OCI-LY3 (cell line): ENCODE measurements at regions not wholly inside any gene's neighbourhood (a gene's known extent, or its start where the extent isn't known, plus 50 kb on each side); places are given as distances from the start of the nearest gene placed in this dataset.

Source experiments
- H2AFZ ChIP-seq: fragments of 200-600, 300-600 bp; shearing (Covaris generic); 2 replicates; pipeline ENCODE4 v1.6.0; 2014; ENCODE audit warnings: antibody characterized with exemption, low read depth, low read length
- H3K27ac ChIP-seq: fragments of 200-600, 300-600 bp; sonication (generic); 2 replicates; pipeline ENCODE4 v1.5.1; 2014; ENCODE audit warnings: mild to moderate bottlenecking, low read length, moderate library complexity, mixed read lengths
- H3K27me3 ChIP-seq: fragments of 200-600, 300-600 bp; sonication (generic); 2 replicates; pipeline ENCODE4 v1.6.1; 2014; ENCODE audit warnings: low read depth, low read length, mixed read lengths
- H3K36me3 ChIP-seq: fragments of 200-600, 300-600 bp; sonication (generic); replicated peaks from 2 replicates; pipeline ENCODE3; 2014; ENCODE audit warnings: low read depth, low read length, mixed read lengths
- H3K4me1 ChIP-seq: fragments of 300-600, 200-600 bp; sonication (generic); 2 replicates; pipeline ENCODE4 v1.6.1; 2014; ENCODE audit warnings: low read length, mixed read lengths
- H3K4me2 ChIP-seq: fragments of 200-600, 300-600 bp; sonication (generic); 2 replicates; pipeline ENCODE4 v1.6.1; 2014; ENCODE audit warnings: low read length, mixed read lengths
- H3K4me3 ChIP-seq: fragments of 300-600, 200-600 bp; sonication (generic); 2 replicates; pipeline ENCODE4 v1.5.1; 2014; ENCODE audit warnings: antibody characterized with exemption, mild to moderate bottlenecking, low read length, moderate library complexity
- H3K79me2 ChIP-seq: fragments of 300-600, 200-600 bp; shearing (Covaris generic); 2 replicates; pipeline ENCODE4 v1.6.1; 2014; ENCODE audit warnings: mild to moderate bottlenecking, low read length, mixed read lengths
- H3K9ac ChIP-seq: fragments of 300-600, 200-600 bp; shearing (Covaris generic); 2 replicates; pipeline ENCODE4 v1.6.0; 2014; ENCODE audit warnings: mild to moderate bottlenecking, low read length, moderate library complexity
- H3K9me3 ChIP-seq: fragments of 200-600, 300-600 bp; shearing (Covaris generic); 2 replicates; pipeline ENCODE4 v1.6.1; 2014; ENCODE audit warnings: low read length, mixed read lengths; ENCODE audit not compliant: insufficient read depth
- H4K20me1 ChIP-seq: fragments of 200-600, 300-600 bp; sonication (generic); 2 replicates; pipeline ENCODE4 v1.6.1; 2016; ENCODE audit warnings: low read length, mixed read lengths; ENCODE audit not compliant: insufficient read depth
- EZH2phosphoT487 ChIP-seq: fragments of 200-600 bp; shearing (Covaris generic); IDR thresholded peaks from 2 replicates; pipeline ENCODE4 v1.6.1; 2018; ENCODE audit warnings: antibody characterized with exemption, mixed run types, low read depth
- TF ChIP-seq, protein P1 (sequence below): fragments of 200-600, 300-600 bp; sonication (generic); IDR thresholded peaks from 2 replicates; pipeline ENCODE4 v1.5.1; 2014; ENCODE audit warnings: antibody characterized with exemption, low read length, low read depth

- H4K20me1 ChIP-seq, result no peaks in the 10 kb centered on the region
- H3K9me3 ChIP-seq, result no peaks in the 10 kb centered on the region
- no peaks in the 10 kb centered on the region for H3K27me3 ChIP-seq
- no peak overlapping the region for H3K4me2 ChIP-seq
- no peak overlapping the region for H3K9ac ChIP-seq
- H2AFZ ChIP-seq, result no peak overlapping the region
- TF ChIP-seq, protein P1, sequence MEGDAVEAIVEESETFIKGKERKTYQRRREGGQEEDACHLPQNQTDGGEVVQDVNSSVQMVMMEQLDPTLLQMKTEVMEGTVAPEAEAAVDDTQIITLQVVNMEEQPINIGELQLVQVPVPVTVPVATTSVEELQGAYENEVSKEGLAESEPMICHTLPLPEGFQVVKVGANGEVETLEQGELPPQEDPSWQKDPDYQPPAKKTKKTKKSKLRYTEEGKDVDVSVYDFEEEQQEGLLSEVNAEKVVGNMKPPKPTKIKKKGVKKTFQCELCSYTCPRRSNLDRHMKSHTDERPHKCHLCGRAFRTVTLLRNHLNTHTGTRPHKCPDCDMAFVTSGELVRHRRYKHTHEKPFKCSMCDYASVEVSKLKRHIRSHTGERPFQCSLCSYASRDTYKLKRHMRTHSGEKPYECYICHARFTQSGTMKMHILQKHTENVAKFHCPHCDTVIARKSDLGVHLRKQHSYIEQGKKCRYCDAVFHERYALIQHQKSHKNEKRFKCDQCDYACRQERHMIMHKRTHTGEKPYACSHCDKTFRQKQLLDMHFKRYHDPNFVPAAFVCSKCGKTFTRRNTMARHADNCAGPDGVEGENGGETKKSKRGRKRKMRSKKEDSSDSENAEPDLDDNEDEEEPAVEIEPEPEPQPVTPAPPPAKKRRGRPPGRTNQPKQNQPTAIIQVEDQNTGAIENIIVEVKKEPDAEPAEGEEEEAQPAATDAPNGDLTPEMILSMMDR, result no peak
- no peak for TF ChIP-seq EZH2phosphoT487
- no peaks in the 10 kb centered on the region for H3K36me3 ChIP-seq
- no peak overlapping the region for H3K27ac ChIP-seq
- no peak overlapping the region for H3K4me3 ChIP-seq
- no peaks in the 10 kb centered on the region for H3K4me1 ChIP-seq
- H3K79me2 ChIP-seq, result no peaks in the 10 kb centered on the region
Measured at GRCh38 chr14:49479432-49479831, 106.7 kb downstream of the RPS29 start.

DNA sequence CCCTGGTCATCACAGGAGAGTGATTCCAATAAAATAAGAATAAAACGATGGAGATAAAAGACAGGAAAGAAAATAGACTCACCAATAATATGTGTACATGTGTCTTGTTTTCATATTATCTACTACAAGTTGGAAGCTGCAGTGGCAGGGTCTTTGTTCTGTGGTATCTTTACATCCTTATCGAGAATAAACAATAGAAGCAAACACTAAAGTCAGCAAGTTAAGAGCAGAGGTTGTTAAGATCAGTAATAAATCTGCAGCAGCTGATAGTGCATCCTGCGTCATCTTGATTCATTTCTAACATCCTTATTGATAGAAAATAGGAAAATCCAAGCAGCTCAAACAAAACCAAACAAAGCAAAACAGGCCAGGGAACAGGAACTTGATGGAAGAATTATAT lies 107.4 kb downstream of the RPS29 start:
- TF ChIP-seq EZH2phosphoT487, result no peak
- TF ChIP-seq, protein P1, result no peak
- no peak overlapping the region for H3K27ac ChIP-seq
- no peaks in the 10 kb centered on the region for H4K20me1 ChIP-seq
- no peaks in the 10 kb centered on the region for H3K79me2 ChIP-seq
- H3K27me3 ChIP-seq, result no peaks in the 10 kb centered on the region
- H3K4me1 ChIP-seq, result no peaks in the 10 kb centered on the region
- no peak overlapping the region for H3K9ac ChIP-seq
- H3K36me3 ChIP-seq, result no peaks in the 10 kb centered on the region
- H3K4me3 ChIP-seq, result no peak overlapping the region
- H3K9me3 ChIP-seq, result no peaks in the 10 kb centered on the region
- no peak overlapping the region for H2AFZ ChIP-seq
- no peak overlapping the region for H3K4me2 ChIP-seq

DNA sequence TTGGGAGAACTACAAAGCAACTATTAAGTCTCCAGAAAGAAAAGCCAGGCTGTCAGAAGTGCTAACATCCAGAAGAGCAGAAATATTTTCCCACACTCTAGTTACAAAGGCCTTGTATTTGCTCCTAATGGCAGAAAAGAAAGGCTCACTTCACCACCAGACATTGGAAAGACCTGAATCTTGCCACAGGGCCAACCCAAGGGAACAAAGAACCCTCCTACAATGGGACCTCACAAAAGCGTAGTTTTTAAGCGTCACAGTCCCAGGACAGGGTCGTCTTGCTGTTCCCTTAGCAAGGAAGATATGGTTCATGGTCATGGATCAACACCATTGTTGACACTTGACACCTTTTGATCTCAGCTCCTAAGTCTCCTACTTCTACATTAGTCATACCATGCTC lies 119.1 kb downstream of the RPS29 start:
- no peaks in the 10 kb centered on the region for H3K4me1 ChIP-seq
- no peaks in the 10 kb centered on the region for H3K9me3 ChIP-seq
- no peak overlapping the region for H3K4me2 ChIP-seq
- H3K27ac ChIP-seq, result no peak overlapping the region
- no peaks in the 10 kb centered on the region for H3K27me3 ChIP-seq
- no peaks in the 10 kb centered on the region for H4K20me1 ChIP-seq
- H3K4me3 ChIP-seq, result no peak overlapping the region
- TF ChIP-seq, protein P1, result no peak
- no peak for TF ChIP-seq EZH2phosphoT487
- no peak overlapping the region for H2AFZ ChIP-seq
- no peaks in the 10 kb centered on the region for H3K36me3 ChIP-seq
- H3K9ac ChIP-seq, result no peak overlapping the region
- H3K79me2 ChIP-seq, result no peaks in the 10 kb centered on the region

GRCh38 chr14:49464885-49465284 lies 121.3 kb downstream of the RPS29 start:
- Histone ChIP-seq H3K27me3 (no peaks in the 10 kb centered on the region), H3K4me1 (no peaks in the 10 kb centered on the region), H3K9me3 (no peaks in the 10 kb centered on the region), H3K4me3 (no peak overlapping the region), H3K79me2 (no peaks in the 10 kb centered on the region), H3K9ac (no peak overlapping the region), H2AFZ (no peak overlapping the region), H3K4me2 (no peak overlapping the region), H3K36me3 (no peaks in the 10 kb centered on the region), H4K20me1 (no peaks in the 10 kb centered on the region), H3K27ac (no peak overlapping the region)
- TF ChIP-seq EZH2phosphoT487, result no peak
- TF ChIP-seq, protein P1, result peak; percentile 27; the same call in 1 of the 2 replicates
